D721Med (cell line): ENCODE measurements at regions not wholly inside any gene's neighbourhood (a gene's known extent, or its start where the extent isn't known, plus 50 kb on each side); places are given as distances from the start of the nearest gene placed in this dataset.

Source experiments
- DNase-seq: peaks from one replicate; pipeline ENCODE4 v3.0.0; 2011; ENCODE audit warnings: low spot score; ENCODE audit not compliant: insufficient read length
- FAIRE-seq: peaks from 2 replicates; lab custom pipeline; 2011; peaks lifted over from hg19 to GRCh38; lab: Jason Lieb, UNC
- CTCF ChIP-seq: IDR thresholded peaks from 2 replicates; pipeline ENCODE4 v1.5.1; 2012; ENCODE audit warnings: mild to moderate bottlenecking, control low read depth; ENCODE audit not compliant: insufficient read depth; ENCODE audit errors: missing control alignments

- peak; percentile 27 for TF ChIP-seq CTCF
- FAIRE-seq (peak; percentile 29), DNase-seq (no peak)
Observed at GRCh38 chr6:75546381-75546780, 52.8 kb upstream of the FILIP1 start.

GRCh38 chr6:75550544-75551167 is 51.0 kb upstream of the SENP6 start:
- FAIRE-seq: no peak
- no peak for TF ChIP-seq CTCF
- no peak for DNase-seq

GRCh38 chr6:75551367-75551952 is 50.2 kb upstream of the SENP6 start:
- FAIRE-seq (no peak), DNase-seq (no peak)
- no peak for TF ChIP-seq CTCF
